Loucy (cell line): ENCODE measurements at regions not wholly inside any gene's neighbourhood (a gene's known extent, or its start where the extent isn't known, plus 50 kb on each side); places are given as distances from the start of the nearest gene placed in this dataset.

Source experiments
- CTCF ChIP-seq: fragments of 200-600 bp; sonication (generic); conservative IDR thresholded peaks from 2 replicates; pipeline ENCODE4 v1.5.1; 2014; ENCODE audit warnings: mild to moderate bottlenecking, antibody characterized with exemption, low read length
- EZH2phosphoT487 ChIP-seq: fragments of 200-600 bp; IDR thresholded peaks from 2 replicates; pipeline ENCODE4 v1.6.1; 2018; ENCODE audit warnings: antibody characterized with exemption, mild to moderate bottlenecking, moderate library complexity, borderline replicate concordance

GRCh38 chr18:78776706-78777285, 202.8 kb upstream of the SALL3 start:
- no peak for TF ChIP-seq CTCF
- no peak for TF ChIP-seq EZH2phosphoT487
